A673 (cell line): ENCODE measurements at regions not wholly inside any gene's neighbourhood (a gene's known extent, or its start where the extent isn't known, plus 50 kb on each side); places are given as distances from the start of the nearest gene placed in this dataset.

Experiments
- BruUV-seq: library from RNA; stranded (reverse); fragments of 400-500 nt; replicated peaks from 2 replicates; lab custom pipeline; 2021; lab: Mats Ljungman, UMichigan
- CTCF ChIA-PET: fragments of 300-600 bp; sonication (Branson Sonifier 250); formaldehyde crosslinking; loops from one replicate; lab custom pipeline; 2022; ENCODE audit warnings: antibody characterized with exemption; lab: Charles Lee
- POLR2A ChIA-PET: fragments of 300-600 bp; sonication (Branson Sonifier 250); formaldehyde crosslinking; loops from one replicate; lab custom pipeline; 2022; ENCODE audit warnings: antibody characterized with exemption; ENCODE audit not compliant: low non-redundant PET; lab: Charles Lee
- DNase-seq: peaks from one replicate; pipeline ENCODE4 v3.0.0-alpha.2; 2015; ENCODE audit warnings: low spot score
- H3K27ac ChIP-seq: fragments of 200-600 bp; sonication (generic); 2 replicates; pipeline ENCODE4 v1.5.1; 2016; ENCODE audit warnings: mixed run types, low read depth, mild to moderate bottlenecking, mixed read lengths, antibody characterized with exemption, low read length; ENCODE audit not compliant: poor library complexity, severe bottlenecking
- H3K27me3 ChIP-seq: fragments of 200-600 bp; sonication (generic); replicated peaks from 2 replicates; pipeline ENCODE4 v1.6.1; 2017; ENCODE audit warnings: mixed run types, low read depth, mild to moderate bottlenecking, mixed read lengths, antibody characterized with exemption, low read length; ENCODE audit not compliant: insufficient read depth, poor library complexity
- H3K36me3 ChIP-seq: fragments of 200-600 bp; sonication (generic); 2 replicates; pipeline ENCODE4 v1.6.1; 2016; ENCODE audit warnings: mixed run types, mild to moderate bottlenecking, mixed read lengths, antibody characterized with exemption, low read length; ENCODE audit not compliant: insufficient read depth, poor library complexity, severe bottlenecking
- H3K4me1 ChIP-seq: fragments of 200-600 bp; sonication (generic); 2 replicates; pipeline ENCODE4 v1.6.1; 2017; ENCODE audit warnings: mixed run types, mild to moderate bottlenecking, mixed read lengths, antibody characterized with exemption, low read length; ENCODE audit not compliant: insufficient read depth, poor library complexity, severe bottlenecking
- H3K4me3 ChIP-seq: fragments of 200-600 bp; sonication (generic); 2 replicates; pipeline ENCODE4 v1.5.1; 2016; ENCODE audit warnings: low read depth, mixed run types, mild to moderate bottlenecking, mixed read lengths, low read length; ENCODE audit not compliant: poor library complexity, severe bottlenecking
- H3K9me3 ChIP-seq: fragments of 200-600 bp; sonication (generic); 2 replicates; pipeline ENCODE4 v1.6.1; 2016; ENCODE audit warnings: mixed run types, low read depth, mild to moderate bottlenecking, mixed read lengths, antibody characterized with exemption, low read length; ENCODE audit not compliant: poor library complexity, severe bottlenecking
- EZH2 ChIP-seq: fragments of 200-600 bp; sonication (generic); IDR thresholded peaks from 2 replicates; pipeline ENCODE4 v1.6.1; 2017; ENCODE audit warnings: borderline replicate concordance, low read depth, mild to moderate bottlenecking, mixed read lengths, antibody characterized with exemption, low read length; ENCODE audit not compliant: poor library complexity, severe bottlenecking
- intact Hi-C: fragments of 100-400 bp; cut with micrococcal nuclease; formaldehyde crosslinking; loops from one replicate; pipeline ENCODE4 v1.10.0; 2022; ENCODE audit not compliant: unreplicated experiment
- TF ChIP-seq, protein P1 (sequence below): fragments of 300-800, 200-600 bp; sonication (generic); conservative IDR thresholded peaks from 2 replicates; pipeline ENCODE4 v1.5.1; 2017; ENCODE audit warnings: low read depth, mild to moderate bottlenecking, antibody characterized with exemption, low read length, moderate library complexity, mixed read lengths

DNA sequence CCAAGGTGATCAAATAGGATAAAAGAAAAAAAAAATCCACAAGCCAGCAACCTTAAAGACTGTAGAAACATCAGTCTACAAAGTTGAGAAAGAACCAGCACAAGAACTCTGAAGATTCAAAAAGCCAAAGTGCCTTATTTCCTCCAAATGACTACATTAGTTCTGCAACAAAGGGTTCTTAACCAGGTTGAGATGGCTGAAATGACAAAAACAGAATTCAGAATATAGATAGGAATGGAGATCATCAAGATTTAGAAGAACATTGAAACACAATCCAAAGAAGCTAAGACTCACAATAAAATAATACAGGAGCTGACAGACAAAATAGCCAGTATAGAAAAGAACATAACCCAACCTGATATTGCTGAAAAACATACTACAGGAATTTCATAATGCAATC, 156.5 kb upstream of the ZCCHC13 start:
- Histone ChIP-seq H3K36me3 (no peaks in the 10 kb centered on the region), H3K27ac (no peak overlapping the region), H3K4me1 (no peaks in the 10 kb centered on the region), H3K9me3 (no peaks in the 10 kb centered on the region), H3K4me3 (no peak overlapping the region), H3K27me3 (no peaks in the 10 kb centered on the region)
- TF ChIP-seq, protein P1, sequence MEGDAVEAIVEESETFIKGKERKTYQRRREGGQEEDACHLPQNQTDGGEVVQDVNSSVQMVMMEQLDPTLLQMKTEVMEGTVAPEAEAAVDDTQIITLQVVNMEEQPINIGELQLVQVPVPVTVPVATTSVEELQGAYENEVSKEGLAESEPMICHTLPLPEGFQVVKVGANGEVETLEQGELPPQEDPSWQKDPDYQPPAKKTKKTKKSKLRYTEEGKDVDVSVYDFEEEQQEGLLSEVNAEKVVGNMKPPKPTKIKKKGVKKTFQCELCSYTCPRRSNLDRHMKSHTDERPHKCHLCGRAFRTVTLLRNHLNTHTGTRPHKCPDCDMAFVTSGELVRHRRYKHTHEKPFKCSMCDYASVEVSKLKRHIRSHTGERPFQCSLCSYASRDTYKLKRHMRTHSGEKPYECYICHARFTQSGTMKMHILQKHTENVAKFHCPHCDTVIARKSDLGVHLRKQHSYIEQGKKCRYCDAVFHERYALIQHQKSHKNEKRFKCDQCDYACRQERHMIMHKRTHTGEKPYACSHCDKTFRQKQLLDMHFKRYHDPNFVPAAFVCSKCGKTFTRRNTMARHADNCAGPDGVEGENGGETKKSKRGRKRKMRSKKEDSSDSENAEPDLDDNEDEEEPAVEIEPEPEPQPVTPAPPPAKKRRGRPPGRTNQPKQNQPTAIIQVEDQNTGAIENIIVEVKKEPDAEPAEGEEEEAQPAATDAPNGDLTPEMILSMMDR = no peak
- no peak for TF ChIP-seq EZH2
- BruUV-seq = no TSS peak
- POLR2A ChIA-PET = no interaction called here
- intact Hi-C loops = no loop called here
- no peak for DNase-seq
- CTCF ChIA-PET = no interaction called here

DNA sequence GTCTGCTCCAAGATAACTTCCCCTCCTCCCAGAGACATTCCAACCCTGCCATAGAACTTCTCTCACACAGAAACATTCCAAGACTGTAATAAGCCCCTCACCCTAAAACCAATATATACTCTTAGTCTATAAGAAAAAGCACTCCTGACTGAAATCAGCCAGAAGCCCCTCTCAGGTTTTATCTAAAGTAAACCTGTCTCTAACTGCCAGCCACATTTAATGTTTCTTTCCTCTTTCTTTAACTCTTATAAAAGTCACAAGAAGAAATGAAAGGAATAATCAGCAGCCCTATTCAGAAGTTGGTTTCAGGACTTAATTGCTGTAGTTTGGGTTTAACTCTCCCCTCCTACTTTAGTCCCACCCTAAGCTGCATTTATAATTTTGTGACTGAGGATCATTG, 165.0 kb upstream of the ZCCHC13 start:
- no peak overlapping the region for H3K27ac ChIP-seq
- BruUV-seq = no TSS peak

DNA sequence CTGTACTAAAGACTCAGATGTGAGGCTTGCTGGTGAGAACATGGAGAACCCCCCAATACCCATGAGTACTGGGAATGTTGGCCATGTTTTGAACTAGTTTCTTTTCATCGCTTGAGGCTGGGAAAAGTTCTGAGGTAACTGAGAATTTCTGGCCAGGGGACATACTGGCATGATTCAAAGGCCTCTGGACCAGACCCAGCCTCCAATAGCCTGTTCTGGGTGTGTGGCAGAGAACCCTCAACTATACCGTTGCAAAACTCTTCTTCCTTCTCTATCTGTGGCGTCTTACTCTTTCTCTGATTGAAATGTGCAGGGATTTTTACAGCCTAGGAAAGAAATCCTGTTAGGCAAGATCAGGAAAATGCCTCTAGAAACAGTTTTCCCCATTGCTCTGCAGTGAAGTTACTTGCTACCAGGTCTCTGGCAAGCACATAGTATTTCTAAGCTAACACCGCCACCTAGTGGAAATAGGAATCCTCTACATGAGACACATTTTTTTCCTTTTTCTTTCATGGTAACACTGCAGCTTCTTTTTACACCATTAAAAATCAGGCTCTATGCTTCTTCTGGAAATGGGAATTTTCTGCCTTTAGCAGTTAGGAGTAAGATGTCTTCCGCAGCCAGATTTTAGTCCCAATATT, 170.7 kb upstream of the ZCCHC13 start:
- no peaks in the 10 kb centered on the region for H3K4me1 ChIP-seq
- H3K36me3 ChIP-seq = no peaks in the 10 kb centered on the region
- H3K27ac ChIP-seq = no peak overlapping the region
- TF ChIP-seq EZH2 = no peak
- TF ChIP-seq, protein P1 = peak; percentile 77
- intact Hi-C loops = loop anchor here (1.0 to 5.0 kb wide), 3 partner anchors 118 to 278 kb away; no protein-coding TSS in a partner anchor
- no peak overlapping the region for H3K4me3 ChIP-seq
- H3K27me3 ChIP-seq = no peaks in the 10 kb centered on the region
- BruUV-seq = no TSS peak
- H3K9me3 ChIP-seq = no peaks in the 10 kb centered on the region
- ChIA-PET POLR2A (no interaction called here), CTCF (interaction anchor here (1.0 kb wide), 1 partner anchor 278 kb away, joined by 3 read pairs; no protein-coding TSS in a partner anchor)
- peak; percentile 73 for DNase-seq

More for the DNA sequence above, 165.0 kb upstream of the ZCCHC13 start:
- H3K27me3 ChIP-seq = no peaks in the 10 kb centered on the region
- no peak overlapping the region for H3K4me3 ChIP-seq
- TF ChIP-seq, protein P1 = no peak
- TF ChIP-seq EZH2 = no peak
- no peaks in the 10 kb centered on the region for H3K4me1 ChIP-seq
- ChIA-PET CTCF (no interaction called here), POLR2A (no interaction called here)
- H3K9me3 ChIP-seq = peaks cover 3% of the 10 kb centered on the region
- intact Hi-C loops = no loop called here
- H3K36me3 ChIP-seq = no peaks in the 10 kb centered on the region
- DNase-seq = no peak
